Activated CD4-positive, CD25-positive, alpha-beta regulatory T cell treated with anti-CD3 and anti-CD28 coated beads, Interleukin-2, amount 50 U/mL, for 72 hours (primary cell): ENCODE measurements at regions not wholly inside any gene's neighbourhood (a gene's known extent, or its start where the extent isn't known, plus 50 kb on each side); places are given as distances from the start of the nearest gene placed in this dataset.
"Not testable (repeated sequence)": the region's sequence is repeated elsewhere in the genome, so short reads cannot be mapped to it uniquely, and the experiment has no call there.

Source experiments
- DNase-seq: peaks from one replicate; pipeline ENCODE4 v3.0.0; 2021

GRCh38 chr6:113009682-113010081 is 662.6 kb downstream of the RFPL4B start:
- no peak for DNase-seq

GRCh38 chr6:113010196-113010989 is 663.3 kb downstream of the RFPL4B start:
- no peak for DNase-seq

GRCh38 chr6:113011389-113011788 is 664.3 kb downstream of the RFPL4B start:
- DNase-seq, result no peak

- no peak for DNase-seq
Observed at GRCh38 chr6:113011801-113012200, 664.7 kb downstream of the RFPL4B start.

- DNase-seq, result no peak
Observed at GRCh38 chr6:113015249-113015648, 668.1 kb downstream of the RFPL4B start.

- no peak for DNase-seq
Observed at GRCh38 chr6:113017353-113017752, 670.2 kb downstream of the RFPL4B start.

GRCh38 chr6:113018351-113019151 is 671.4 kb downstream of the RFPL4B start:
- DNase-seq, result no peak

GRCh38 chr6:113019176-113019575 is 672.0 kb downstream of the RFPL4B start:
- no peak for DNase-seq

GRCh38 chr6:113027780-113028179 is 680.6 kb downstream of the RFPL4B start:
- DNase-seq, result no peak

- not testable (repeated sequence) for DNase-seq
Observed at GRCh38 chr6:113029161-113029560, 682.0 kb downstream of the RFPL4B start.

- no peak for DNase-seq
Observed at GRCh38 chr6:113031591-113032238, 684.6 kb downstream of the RFPL4B start.

- no peak for DNase-seq
Observed at GRCh38 chr6:113039005-113039404, 691.9 kb downstream of the RFPL4B start.

GRCh38 chr6:113047148-113047547 is 700.0 kb downstream of the RFPL4B start:
- no peak for DNase-seq

- DNase-seq, result no peak
Observed at GRCh38 chr6:113047932-113048331, 700.8 kb downstream of the RFPL4B start.

- DNase-seq, result no peak
Observed at GRCh38 chr6:113048741-113049140, 701.6 kb downstream of the RFPL4B start.

- no peak for DNase-seq
Observed at GRCh38 chr6:113049190-113049589, 702.1 kb downstream of the RFPL4B start.

GRCh38 chr6:113050010-113050858 is 703.1 kb downstream of the RFPL4B start:
- DNase-seq, result no peak

- no peak for DNase-seq
Observed at GRCh38 chr6:113050979-113051378, 703.8 kb downstream of the RFPL4B start.

GRCh38 chr6:113052506-113052905 is 705.4 kb downstream of the RFPL4B start:
- DNase-seq, result no peak

- DNase-seq, result no peak
Observed at GRCh38 chr6:113055061-113055460, 707.9 kb downstream of the RFPL4B start.

GRCh38 chr6:113055998-113056397 is 708.9 kb downstream of the RFPL4B start:
- no peak for DNase-seq

- DNase-seq, result no peak
Observed at GRCh38 chr6:113057567-113058053, 710.5 kb downstream of the RFPL4B start.

GRCh38 chr6:113060664-113061063 is 713.5 kb downstream of the RFPL4B start:
- no peak for DNase-seq
